MM.1S (cell line): ENCODE measurements at regions not wholly inside any gene's neighbourhood (a gene's known extent, or its start where the extent isn't known, plus 50 kb on each side); places are given as distances from the start of the nearest gene placed in this dataset.

ENCODE experiments used
- DNase-seq: peaks from one replicate; pipeline ENCODE4 v3.0.0-alpha.2; 2015
- H2AFZ ChIP-seq: fragments of 300-600 bp; sonication (generic); 2 replicates; pipeline ENCODE4 v1.6.0; 2016; ENCODE audit warnings: antibody characterized with exemption, low read length
- H3F3A ChIP-seq: fragments of 300-600 bp; sonication (generic); 2 replicates; pipeline ENCODE4 v1.6.1; 2016; ENCODE audit warnings: mild to moderate bottlenecking, antibody characterized with exemption, low read length, moderate library complexity, mixed read lengths; ENCODE audit not compliant: insufficient read depth
- H3K27ac ChIP-seq: fragments of 300-600 bp; sonication (generic); 2 replicates; pipeline ENCODE4 v1.5.1; 2016; ENCODE audit warnings: mild to moderate bottlenecking, low read length
- H3K27me3 ChIP-seq: fragments of 300-600 bp; sonication (generic); replicated peaks from 2 replicates; pipeline ENCODE4 v1.6.0; 2016; ENCODE audit warnings: low read length; ENCODE audit not compliant: insufficient read depth
- H3K36me3 ChIP-seq: fragments of 300-600 bp; sonication (generic); replicated peaks from 2 replicates; pipeline ENCODE4 v1.6.1; 2016; ENCODE audit warnings: mild to moderate bottlenecking, low read length, mixed read lengths; ENCODE audit not compliant: insufficient read depth
- H3K4me1 ChIP-seq: fragments of 300-600 bp; sonication (generic); 2 replicates; pipeline ENCODE4 v1.6.1; 2016; ENCODE audit warnings: low read length, mixed read lengths
- H3K4me2 ChIP-seq: fragments of 300-600 bp; sonication (generic); 2 replicates; pipeline ENCODE4 v1.6.0; 2016; ENCODE audit warnings: low read depth, low read length
- H3K4me3 ChIP-seq: fragments of 300-600 bp; sonication (generic); 2 replicates; pipeline ENCODE4 v1.5.1; 2016; ENCODE audit warnings: low read length, mixed read lengths
- H3K79me2 ChIP-seq: fragments of 300-600 bp; sonication (generic); 2 replicates; pipeline ENCODE4 v1.6.1; 2016; ENCODE audit warnings: mixed run types, low read length, mixed read lengths
- H3K9ac ChIP-seq: fragments of 300-600 bp; sonication (generic); 2 replicates; pipeline ENCODE4 v1.6.1; 2016; ENCODE audit warnings: low read length, mixed read lengths
- H3K9me2 ChIP-seq: fragments of 300-600 bp; sonication (generic); replicated peaks from 2 replicates; pipeline ENCODE4 v1.6.1; 2016; ENCODE audit warnings: mild to moderate bottlenecking, low read length, mixed read lengths; ENCODE audit not compliant: insufficient read depth
- H3K9me3 ChIP-seq: fragments of 300-600 bp; sonication (generic); replicated peaks from 2 replicates; pipeline ENCODE4 v1.6.1; 2016; ENCODE audit warnings: mild to moderate bottlenecking, low read length, mixed read lengths; ENCODE audit not compliant: insufficient read depth
- H4K20me1 ChIP-seq: fragments of 300-600 bp; sonication (generic); 2 replicates; pipeline ENCODE4 v1.6.1; 2016; ENCODE audit warnings: mild to moderate bottlenecking, low read length, moderate library complexity, mixed read lengths; ENCODE audit not compliant: insufficient read depth
- EZH2 ChIP-seq: fragments of 300-600 bp; sonication (generic); optimal IDR thresholded peaks from 2 replicates; pipeline ENCODE3; 2017; ENCODE audit warnings: low read depth, mild to moderate bottlenecking, antibody characterized with exemption, low read length, mixed read lengths
- EZH2phosphoT487 ChIP-seq: fragments of 300-600 bp; sonication (generic); IDR thresholded peaks from 2 replicates; pipeline ENCODE4 v1.6.1; 2018; ENCODE audit warnings: antibody characterized with exemption, low read length
- TF ChIP-seq, protein P1 (sequence below): fragments of 300-600 bp; sonication (generic); IDR thresholded peaks from 2 replicates; pipeline ENCODE4 v1.5.1; 2016; ENCODE audit warnings: antibody characterized with exemption, low read length, mixed read lengths

- no peak overlapping the region for H3K4me3 ChIP-seq
- no peaks in the 10 kb centered on the region for H3K79me2 ChIP-seq
- no peak for DNase-seq
- H2AFZ ChIP-seq, result no peak overlapping the region
- no peaks in the 10 kb centered on the region for H3K27me3 ChIP-seq
- H3K4me1 ChIP-seq, result no peaks in the 10 kb centered on the region
- TF ChIP-seq, protein P1, sequence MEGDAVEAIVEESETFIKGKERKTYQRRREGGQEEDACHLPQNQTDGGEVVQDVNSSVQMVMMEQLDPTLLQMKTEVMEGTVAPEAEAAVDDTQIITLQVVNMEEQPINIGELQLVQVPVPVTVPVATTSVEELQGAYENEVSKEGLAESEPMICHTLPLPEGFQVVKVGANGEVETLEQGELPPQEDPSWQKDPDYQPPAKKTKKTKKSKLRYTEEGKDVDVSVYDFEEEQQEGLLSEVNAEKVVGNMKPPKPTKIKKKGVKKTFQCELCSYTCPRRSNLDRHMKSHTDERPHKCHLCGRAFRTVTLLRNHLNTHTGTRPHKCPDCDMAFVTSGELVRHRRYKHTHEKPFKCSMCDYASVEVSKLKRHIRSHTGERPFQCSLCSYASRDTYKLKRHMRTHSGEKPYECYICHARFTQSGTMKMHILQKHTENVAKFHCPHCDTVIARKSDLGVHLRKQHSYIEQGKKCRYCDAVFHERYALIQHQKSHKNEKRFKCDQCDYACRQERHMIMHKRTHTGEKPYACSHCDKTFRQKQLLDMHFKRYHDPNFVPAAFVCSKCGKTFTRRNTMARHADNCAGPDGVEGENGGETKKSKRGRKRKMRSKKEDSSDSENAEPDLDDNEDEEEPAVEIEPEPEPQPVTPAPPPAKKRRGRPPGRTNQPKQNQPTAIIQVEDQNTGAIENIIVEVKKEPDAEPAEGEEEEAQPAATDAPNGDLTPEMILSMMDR, result peak; percentile 14; the same call in 1 of the 2 replicates
- TF ChIP-seq EZH2 (no peak), EZH2phosphoT487 (no peak)
- H3K27ac ChIP-seq, result no peak overlapping the region
- no peak overlapping the region for H3K9ac ChIP-seq
- H3K9me2 ChIP-seq, result no peaks in the 10 kb centered on the region
- H3K9me3 ChIP-seq, result no peaks in the 10 kb centered on the region
- H3K36me3 ChIP-seq, result no peaks in the 10 kb centered on the region
- H3K4me2 ChIP-seq, result no peak overlapping the region
- H4K20me1 ChIP-seq, result no peaks in the 10 kb centered on the region
- no peaks in the 10 kb centered on the region for H3F3A ChIP-seq
Observed at GRCh38 chr4:134024251-134024650, 177.3 kb downstream of the PABPC4L start.

- Histone ChIP-seq H3K9me2 (no peaks in the 10 kb centered on the region), H3K9ac (no peak overlapping the region), H3K9me3 (no peaks in the 10 kb centered on the region), H3K27me3 (no peaks in the 10 kb centered on the region), H3K4me2 (no peak overlapping the region), H3K4me1 (no peaks in the 10 kb centered on the region), H3K4me3 (no peak overlapping the region), H3K27ac (no peak overlapping the region), H3K79me2 (no peaks in the 10 kb centered on the region), H4K20me1 (no peaks in the 10 kb centered on the region), H3K36me3 (no peaks in the 10 kb centered on the region), H2AFZ (no peak overlapping the region), H3F3A (no peaks in the 10 kb centered on the region)
- TF ChIP-seq EZH2, result no peak
- TF ChIP-seq, protein P1, result no peak
- no peak for TF ChIP-seq EZH2phosphoT487
- DNase-seq, result no peak
Observed at GRCh38 chr4:134019657-134020056, 181.9 kb downstream of the PABPC4L start.

DNA sequence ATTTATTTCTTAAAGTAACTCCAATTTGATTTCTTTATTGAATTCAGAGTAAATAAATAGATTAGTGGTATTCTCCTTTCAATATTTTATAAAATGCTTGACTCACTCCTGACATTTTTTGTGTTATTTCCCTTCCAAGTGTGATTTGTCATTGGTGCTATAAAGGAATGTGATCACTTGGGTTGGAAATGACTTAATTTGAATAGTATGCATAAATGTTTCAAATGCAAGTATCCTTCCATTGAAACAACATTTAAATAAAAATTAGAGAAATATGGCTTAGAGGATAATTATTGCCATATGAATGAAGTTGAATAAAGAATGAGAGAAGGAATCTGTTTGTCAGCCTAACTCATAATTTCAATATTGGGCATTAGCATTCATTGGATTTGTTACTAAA, 182.7 kb downstream of the PABPC4L start:
- H3K9me2 ChIP-seq, result no peaks in the 10 kb centered on the region
- H3K4me2 ChIP-seq, result no peak overlapping the region
- no peaks in the 10 kb centered on the region for H3F3A ChIP-seq
- H2AFZ ChIP-seq, result no peak overlapping the region
- H3K27ac ChIP-seq, result no peak overlapping the region
- H3K9me3 ChIP-seq, result no peaks in the 10 kb centered on the region
- H3K4me1 ChIP-seq, result no peaks in the 10 kb centered on the region
- H3K27me3 ChIP-seq, result no peaks in the 10 kb centered on the region
- H3K4me3 ChIP-seq, result no peak overlapping the region
- DNase-seq, result no peak
- TF ChIP-seq EZH2phosphoT487, result no peak
- TF ChIP-seq, protein P1, result no peak
- TF ChIP-seq EZH2, result no peak
- H3K36me3 ChIP-seq, result no peaks in the 10 kb centered on the region
- H4K20me1 ChIP-seq, result no peaks in the 10 kb centered on the region
- no peak overlapping the region for H3K9ac ChIP-seq
- no peaks in the 10 kb centered on the region for H3K79me2 ChIP-seq
